HG02840 (cell line): ENCODE measurements at regions not wholly inside any gene's neighbourhood (a gene's known extent, or its start where the extent isn't known, plus 50 kb on each side); places are given as distances from the start of the nearest gene placed in this dataset.

Source experiments
- ATAC-seq: cut with Tn5 transposase; IDR thresholded peaks from one replicate; pipeline ENCODE4 v1.9.1; 2021; ENCODE audit warnings: mild to moderate bottlenecking, moderate library complexity, moderate number of reproducible peaks; ENCODE audit not compliant: unreplicated experiment, low FRiP score

GRCh38 chr13:104993708-104994107 lies 1541.8 kb downstream of the EFNB2 start:
- no peak for ATAC-seq

GRCh38 chr13:104987621-104988020 lies 1547.8 kb downstream of the EFNB2 start:
- ATAC-seq = no peak

GRCh38 chr13:104984296-104984818 lies 1551.1 kb downstream of the EFNB2 start:
- ATAC-seq = peak; percentile 69

GRCh38 chr13:104983601-104984000 lies 1551.9 kb downstream of the EFNB2 start:
- no peak for ATAC-seq

GRCh38 chr13:104980586-104980985 lies 1554.9 kb downstream of the EFNB2 start:
- ATAC-seq = no peak

GRCh38 chr13:104979281-104980030 lies 1556.0 kb downstream of the EFNB2 start:
- no peak for ATAC-seq

GRCh38 chr13:104976986-104977385 lies 1558.5 kb downstream of the EFNB2 start:
- no peak for ATAC-seq

- no peak for ATAC-seq
These were observed 1560.2 kb downstream of the EFNB2 start for GRCh38 chr13:104975272-104975671.

- no peak for ATAC-seq
These were observed 1566.6 kb downstream of the EFNB2 start for GRCh38 chr13:104968876-104969275.

GRCh38 chr13:104967836-104968630 lies 1567.4 kb downstream of the EFNB2 start:
- no peak for ATAC-seq

GRCh38 chr13:104967376-104967775 lies 1568.1 kb downstream of the EFNB2 start:
- ATAC-seq = no peak

- no peak for ATAC-seq
These were observed 1573.1 kb downstream of the EFNB2 start for GRCh38 chr13:104962411-104962810.

- ATAC-seq = no peak
These were observed 1574.2 kb downstream of the EFNB2 start for GRCh38 chr13:104961246-104961645.

- ATAC-seq = no peak
These were observed 1581.3 kb downstream of the EFNB2 start for GRCh38 chr13:104954210-104954609.

- no peak for ATAC-seq
These were observed 1581.9 kb downstream of the EFNB2 start for GRCh38 chr13:104953588-104953987.

- ATAC-seq = no peak
These were observed 1585.4 kb downstream of the EFNB2 start for GRCh38 chr13:104949840-104950740.

GRCh38 chr13:104944176-104944575 lies 1591.3 kb downstream of the EFNB2 start:
- ATAC-seq = no peak

GRCh38 chr13:104943331-104943730 lies 1592.1 kb downstream of the EFNB2 start:
- ATAC-seq = no peak

GRCh38 chr13:104937881-104938280 lies 1597.6 kb downstream of the EFNB2 start:
- ATAC-seq = no peak

- ATAC-seq = no peak
These were observed 1599.2 kb downstream of the EFNB2 start for GRCh38 chr13:104936304-104936703.
